Endothelial cell of umbilical vein (primary cell): ENCODE measurements at regions not wholly inside any gene's neighbourhood (a gene's known extent, or its start where the extent isn't known, plus 50 kb on each side); places are given as distances from the start of the nearest gene placed in this dataset.

Experiments
- BruUV-seq: library from RNA; stranded (reverse); fragments of 400-500 nt; replicated peaks from 2 replicates; lab custom pipeline; 2021; lab: Mats Ljungman, UMichigan
- CTCF ChIA-PET: fragments of 300-600, 350-600 bp; sonication (Branson Sonifier 250); formaldehyde crosslinking; loops from one replicate; lab custom pipeline; 2021; ENCODE audit warnings: antibody characterized with exemption, inconsistent platforms; lab: Charles Lee
- POLR2A ChIA-PET: fragments of 300-600, 350-600 bp; sonication (Branson Sonifier 250); formaldehyde crosslinking; loops from one replicate; lab custom pipeline; 2021; ENCODE audit warnings: antibody characterized with exemption, inconsistent platforms; lab: Charles Lee
- DNase-seq: peaks from one replicate; pipeline ENCODE4 v3.0.0-alpha.2; 2011; ENCODE audit warnings: low read depth, low spot score
- FAIRE-seq: peaks from 2 replicates; lab custom pipeline; 2011; peaks lifted over from hg19 to GRCh38; lab: Jason Lieb, UNC
- H2AFZ ChIP-seq: 2 replicates; pipeline ENCODE4 v1.6.0; 2012; ENCODE audit warnings: low read depth, low read length, control low read depth, inconsistent platforms
- H3K27ac ChIP-seq: 2 replicates; pipeline ENCODE4 v1.5.1; 2011; ENCODE audit warnings: low read depth, mild to moderate bottlenecking, control low read depth, low read length, moderate library complexity; ENCODE audit not compliant: insufficient read depth
- H3K27me3 ChIP-seq, 2 experiments: 2 replicates each; pipeline versions ENCODE4 v1.6.0 to v1.6.1; 2011; ENCODE audit warnings: low read length in 2 of 2, mixed read lengths in 1 of 2; ENCODE audit not compliant: control insufficient read depth in 2 of 2, insufficient read depth in 2 of 2
- H3K36me3 ChIP-seq, 2 experiments: 2 replicates in 1 of 2; 3 replicates in 1 of 2; pipeline ENCODE4 v1.5.1; 2011; ENCODE audit warnings: low read length in 2 of 2, mild to moderate bottlenecking in 1 of 2, moderate library complexity in 1 of 2; ENCODE audit not compliant: control insufficient read depth in 2 of 2, insufficient read depth in 2 of 2; ENCODE audit errors: extremely low read depth in 1 of 2
- H3K4me1 ChIP-seq: 3 replicates; pipeline ENCODE4 v1.5.1; 2011; ENCODE audit warnings: mild to moderate bottlenecking, low read length; ENCODE audit not compliant: control insufficient read depth, insufficient read depth; ENCODE audit errors: extremely low read depth
- H3K4me2 ChIP-seq: 2 replicates; pipeline ENCODE4 v1.6.1; 2011; ENCODE audit warnings: low read length, control low read depth, mixed read lengths; ENCODE audit not compliant: insufficient read depth
- H3K4me3 ChIP-seq, 3 experiments: fragments of 200-600 bp in 1 of 3; sonication (generic), shearing (Covaris generic) in 1 of 3; replicated peaks in 1 of 3; 2 replicates each; pipeline ENCODE4 v1.5.1; 2011 to 2016; ENCODE audit warnings: control low read depth in 3 of 3, low read length in 3 of 3, mild to moderate bottlenecking in 2 of 3, inconsistent platforms in 1 of 3, low read depth in 1 of 3, moderate library complexity in 1 of 3; ENCODE audit not compliant: insufficient read depth in 1 of 3
- H3K79me2 ChIP-seq: 2 replicates; pipeline ENCODE4 v1.6.0; 2012; ENCODE audit warnings: low read length, inconsistent platforms; ENCODE audit not compliant: control insufficient read depth, insufficient read depth
- H3K9ac ChIP-seq: replicated peaks from 2 replicates; pipeline ENCODE3; 2011; ENCODE audit warnings: low read length, control low read depth; ENCODE audit not compliant: insufficient read depth; ENCODE audit errors: extremely low read depth
- H3K9me1 ChIP-seq: replicated peaks from 3 replicates; pipeline ENCODE4 v1.6.0; 2011; ENCODE audit warnings: mild to moderate bottlenecking, low read length; ENCODE audit not compliant: control insufficient read depth, insufficient read depth; ENCODE audit errors: extremely low read depth
- H3K9me3 ChIP-seq: replicated peaks from 2 replicates; pipeline ENCODE4 v1.5.1; 2012; ENCODE audit warnings: low read length, inconsistent platforms; ENCODE audit not compliant: control insufficient read depth, insufficient read depth
- H4K20me1 ChIP-seq: replicated peaks from 2 replicates; pipeline ENCODE3; 2011; ENCODE audit warnings: mild to moderate bottlenecking, low read length; ENCODE audit not compliant: control insufficient read depth, insufficient read depth; ENCODE audit errors: extremely low read depth
- EZH2 ChIP-seq: IDR thresholded peaks from 2 replicates; pipeline ENCODE4 v1.6.1; 2012; ENCODE audit warnings: borderline replicate concordance, low read depth, mild to moderate bottlenecking, moderate library complexity, low read length, inconsistent platforms; ENCODE audit not compliant: severe bottlenecking
- FOS ChIP-seq: IDR thresholded peaks from 2 replicates; pipeline ENCODE4 v1.6.1; 2011; ENCODE audit warnings: mild to moderate bottlenecking, low read length, moderate library complexity, borderline replicate concordance; ENCODE audit not compliant: insufficient read depth
- GATA2 ChIP-seq: IDR thresholded peaks from 2 replicates; pipeline ENCODE4 v1.7.0; 2011; ENCODE audit warnings: low read depth, mild to moderate bottlenecking, moderate library complexity, mixed read lengths, low read length; ENCODE audit not compliant: insufficient read length, insufficient read depth
- JUN ChIP-seq: IDR thresholded peaks from 2 replicates; pipeline ENCODE4 v1.6.1; 2011; ENCODE audit warnings: borderline replicate concordance, low read depth; ENCODE audit not compliant: insufficient read length, insufficient read depth
- MAX ChIP-seq: IDR thresholded peaks from 2 replicates; pipeline ENCODE4 v1.6.1; 2011; ENCODE audit not compliant: insufficient read depth, insufficient read length
- MYC ChIP-seq: IDR thresholded peaks from one replicate; pipeline ENCODE4 v1.6.1; 2011; ENCODE audit warnings: mild to moderate bottlenecking, low read depth, low read length
- POLR2A ChIP-seq: IDR thresholded peaks from 2 replicates; pipeline ENCODE4 v1.6.1; 2012; ENCODE audit warnings: low read depth, mild to moderate bottlenecking, control low read depth, low read length
- POLR2AphosphoS5 ChIP-seq: IDR thresholded peaks from 2 replicates; pipeline ENCODE4 v1.6.1; 2012; ENCODE audit warnings: low read depth, mild to moderate bottlenecking, control low read depth, low read length, moderate library complexity; ENCODE audit not compliant: insufficient read depth
- dilution Hi-C: fragments of 300-500 bp; cut with MboI; formaldehyde crosslinking; loops from one replicate; pipeline ENCODE4 v1.15.0; 2019; ENCODE audit warnings: low sequenced_read_pairs; ENCODE audit not compliant: extremely low pct_ligation_motif_present
- intact Hi-C: fragments of 100-400 bp; cut with micrococcal nuclease; formaldehyde crosslinking; loops from one replicate; pipeline ENCODE4 v1.10.0; 2022
- TF ChIP-seq, protein P1 (sequence below), 2 donors: IDR thresholded peaks; 1 replicate in 1 of 2; 2 replicates in 1 of 2; pipeline ENCODE4 v1.5.1; 2011; ENCODE audit warnings: low read length in 2 of 2, mild to moderate bottlenecking in 2 of 2, moderate library complexity in 2 of 2, control low read depth in 1 of 2, inconsistent platforms in 1 of 2, low read depth in 1 of 2; ENCODE audit not compliant: insufficient read depth in 1 of 2; ENCODE audit errors: extremely low read depth in 1 of 2

- dilution Hi-C loops, result no loop called here
- H3K9me3 ChIP-seq, result peaks cover 7% of the 10 kb centered on the region
- H3K9ac ChIP-seq, result no peak overlapping the region
- no peaks in the 10 kb centered on the region for H3K4me1 ChIP-seq
- H3K79me2 ChIP-seq, result no peaks in the 10 kb centered on the region
- CTCF ChIA-PET, result no interaction called here
- H3K27me3 ChIP-seq, result no peaks in the 10 kb centered on the region
- H2AFZ ChIP-seq, result no peak overlapping the region
- intact Hi-C loops, result no loop called here
- no peaks in the 10 kb centered on the region for H4K20me1 ChIP-seq
- no peak for FAIRE-seq
- no peak overlapping the region for H3K4me2 ChIP-seq
- no peak overlapping the region for H3K27ac ChIP-seq
- H3K9me1 ChIP-seq, result no peaks in the 10 kb centered on the region
- H3K36me3 ChIP-seq, result no peaks in the 10 kb centered on the region
- DNase-seq, result no peak
- POLR2A ChIA-PET, result no interaction called here
- BruUV-seq, result no TSS peak
- no peak overlapping the region for H3K4me3 ChIP-seq
- TF ChIP-seq MAX (no peak), POLR2A (no peak), MYC (no peak), EZH2 (no peak), GATA2 (no peak), JUN (no peak), POLR2AphosphoS5 (no peak), FOS (no peak)
- TF ChIP-seq, protein P1, sequence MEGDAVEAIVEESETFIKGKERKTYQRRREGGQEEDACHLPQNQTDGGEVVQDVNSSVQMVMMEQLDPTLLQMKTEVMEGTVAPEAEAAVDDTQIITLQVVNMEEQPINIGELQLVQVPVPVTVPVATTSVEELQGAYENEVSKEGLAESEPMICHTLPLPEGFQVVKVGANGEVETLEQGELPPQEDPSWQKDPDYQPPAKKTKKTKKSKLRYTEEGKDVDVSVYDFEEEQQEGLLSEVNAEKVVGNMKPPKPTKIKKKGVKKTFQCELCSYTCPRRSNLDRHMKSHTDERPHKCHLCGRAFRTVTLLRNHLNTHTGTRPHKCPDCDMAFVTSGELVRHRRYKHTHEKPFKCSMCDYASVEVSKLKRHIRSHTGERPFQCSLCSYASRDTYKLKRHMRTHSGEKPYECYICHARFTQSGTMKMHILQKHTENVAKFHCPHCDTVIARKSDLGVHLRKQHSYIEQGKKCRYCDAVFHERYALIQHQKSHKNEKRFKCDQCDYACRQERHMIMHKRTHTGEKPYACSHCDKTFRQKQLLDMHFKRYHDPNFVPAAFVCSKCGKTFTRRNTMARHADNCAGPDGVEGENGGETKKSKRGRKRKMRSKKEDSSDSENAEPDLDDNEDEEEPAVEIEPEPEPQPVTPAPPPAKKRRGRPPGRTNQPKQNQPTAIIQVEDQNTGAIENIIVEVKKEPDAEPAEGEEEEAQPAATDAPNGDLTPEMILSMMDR (IDR thresholded peaks at IDR 0.05; ENCODE audit: extremely low read depth in 1 of 2, insufficient read depth in 1 of 2, low read depth in 1 of 2, low read length in 2 of 2), result no peak
Observed at GRCh38 chr9:90485028-90485427, 157.6 kb downstream of the DIRAS2 start.
